HL-60 (cell line): ENCODE measurements at regions not wholly inside any gene's neighbourhood (a gene's known extent, or its start where the extent isn't known, plus 50 kb on each side); places are given as distances from the start of the nearest gene placed in this dataset.

Experiments used
- DNase-seq, 2 experiments: peaks; one replicate each; pipeline ENCODE4 v3.0.0-alpha.2; 2010 to 2020; ENCODE audit warnings: low read depth in 1 of 2, low spot score in 1 of 2
- H3K27ac ChIP-seq: fragments of 250-450 bp; sonication (Bioruptor Pico); replicated peaks from 2 replicates; pipeline ENCODE4 v1.5.1; 2020; ENCODE audit warnings: mild to moderate bottlenecking, moderate library complexity
- H3K27me3 ChIP-seq: fragments of 250-450 bp; sonication (Bioruptor Pico); 2 replicates; pipeline ENCODE4 v1.5.1; 2021; ENCODE audit warnings: mild to moderate bottlenecking, moderate library complexity; ENCODE audit not compliant: insufficient read depth, poor library complexity, severe bottlenecking
- H3K4me3 ChIP-seq: replicated peaks from 2 replicates; pipeline ENCODE4 v1.5.1; 2011; ENCODE audit warnings: mild to moderate bottlenecking, control low read depth, low read length; ENCODE audit not compliant: insufficient read depth
- GABPA ChIP-seq: IDR thresholded peaks from 2 replicates; pipeline ENCODE4 v1.6.1; 2012; ENCODE audit warnings: low read depth
- POLR2AphosphoS5 ChIP-seq: IDR thresholded peaks from 2 replicates; pipeline ENCODE4 v1.6.1; 2012; ENCODE audit warnings: low read depth
- SPI1 ChIP-seq: IDR thresholded peaks from 2 replicates; pipeline ENCODE4 v1.6.1; 2012; ENCODE audit warnings: low read depth, mild to moderate bottlenecking, borderline replicate concordance
- TF ChIP-seq, protein P1 (sequence below): IDR thresholded peaks from 2 replicates; pipeline ENCODE4 v1.6.1; 2012; ENCODE audit warnings: low read depth; ENCODE audit not compliant: insufficient replicate concordance
- TF ChIP-seq, protein P2 (sequence below): IDR thresholded peaks from one replicate; pipeline ENCODE4 v1.5.1; 2011; ENCODE audit warnings: low read length, control low read depth, inconsistent platforms; ENCODE audit not compliant: insufficient read depth

DNA sequence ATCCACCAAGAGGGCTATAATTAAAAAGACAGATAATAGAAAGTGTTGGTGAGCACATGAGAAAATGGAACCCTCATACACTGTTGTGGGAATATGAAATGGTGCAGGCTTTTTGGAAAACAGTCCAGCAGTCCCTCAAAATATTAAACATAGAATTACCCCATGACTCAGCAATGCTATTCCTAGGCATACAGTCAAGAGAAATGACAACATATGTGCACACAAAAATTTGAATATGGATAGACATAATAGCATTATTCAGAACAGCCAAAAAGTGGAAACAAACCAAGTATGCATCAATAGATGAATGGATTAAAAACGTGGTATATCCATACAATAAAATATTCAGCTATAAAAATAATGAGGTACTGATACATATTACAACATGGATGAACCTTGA lies 64.5 kb upstream of the GDF10 start:
- Histone ChIP-seq H3K27ac (no peak overlapping the region), H3K27me3 (no peaks in the 10 kb centered on the region), H3K4me3 (no peak overlapping the region)
- DNase-seq = no peak
- TF ChIP-seq GABPA = no peak
- TF ChIP-seq SPI1 = no peak
- TF ChIP-seq POLR2AphosphoS5 = no peak
- TF ChIP-seq, protein P1, sequence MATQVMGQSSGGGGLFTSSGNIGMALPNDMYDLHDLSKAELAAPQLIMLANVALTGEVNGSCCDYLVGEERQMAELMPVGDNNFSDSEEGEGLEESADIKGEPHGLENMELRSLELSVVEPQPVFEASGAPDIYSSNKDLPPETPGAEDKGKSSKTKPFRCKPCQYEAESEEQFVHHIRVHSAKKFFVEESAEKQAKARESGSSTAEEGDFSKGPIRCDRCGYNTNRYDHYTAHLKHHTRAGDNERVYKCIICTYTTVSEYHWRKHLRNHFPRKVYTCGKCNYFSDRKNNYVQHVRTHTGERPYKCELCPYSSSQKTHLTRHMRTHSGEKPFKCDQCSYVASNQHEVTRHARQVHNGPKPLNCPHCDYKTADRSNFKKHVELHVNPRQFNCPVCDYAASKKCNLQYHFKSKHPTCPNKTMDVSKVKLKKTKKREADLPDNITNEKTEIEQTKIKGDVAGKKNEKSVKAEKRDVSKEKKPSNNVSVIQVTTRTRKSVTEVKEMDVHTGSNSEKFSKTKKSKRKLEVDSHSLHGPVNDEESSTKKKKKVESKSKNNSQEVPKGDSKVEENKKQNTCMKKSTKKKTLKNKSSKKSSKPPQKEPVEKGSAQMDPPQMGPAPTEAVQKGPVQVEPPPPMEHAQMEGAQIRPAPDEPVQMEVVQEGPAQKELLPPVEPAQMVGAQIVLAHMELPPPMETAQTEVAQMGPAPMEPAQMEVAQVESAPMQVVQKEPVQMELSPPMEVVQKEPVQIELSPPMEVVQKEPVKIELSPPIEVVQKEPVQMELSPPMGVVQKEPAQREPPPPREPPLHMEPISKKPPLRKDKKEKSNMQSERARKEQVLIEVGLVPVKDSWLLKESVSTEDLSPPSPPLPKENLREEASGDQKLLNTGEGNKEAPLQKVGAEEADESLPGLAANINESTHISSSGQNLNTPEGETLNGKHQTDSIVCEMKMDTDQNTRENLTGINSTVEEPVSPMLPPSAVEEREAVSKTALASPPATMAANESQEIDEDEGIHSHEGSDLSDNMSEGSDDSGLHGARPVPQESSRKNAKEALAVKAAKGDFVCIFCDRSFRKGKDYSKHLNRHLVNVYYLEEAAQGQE = no peak
- TF ChIP-seq, protein P2, sequence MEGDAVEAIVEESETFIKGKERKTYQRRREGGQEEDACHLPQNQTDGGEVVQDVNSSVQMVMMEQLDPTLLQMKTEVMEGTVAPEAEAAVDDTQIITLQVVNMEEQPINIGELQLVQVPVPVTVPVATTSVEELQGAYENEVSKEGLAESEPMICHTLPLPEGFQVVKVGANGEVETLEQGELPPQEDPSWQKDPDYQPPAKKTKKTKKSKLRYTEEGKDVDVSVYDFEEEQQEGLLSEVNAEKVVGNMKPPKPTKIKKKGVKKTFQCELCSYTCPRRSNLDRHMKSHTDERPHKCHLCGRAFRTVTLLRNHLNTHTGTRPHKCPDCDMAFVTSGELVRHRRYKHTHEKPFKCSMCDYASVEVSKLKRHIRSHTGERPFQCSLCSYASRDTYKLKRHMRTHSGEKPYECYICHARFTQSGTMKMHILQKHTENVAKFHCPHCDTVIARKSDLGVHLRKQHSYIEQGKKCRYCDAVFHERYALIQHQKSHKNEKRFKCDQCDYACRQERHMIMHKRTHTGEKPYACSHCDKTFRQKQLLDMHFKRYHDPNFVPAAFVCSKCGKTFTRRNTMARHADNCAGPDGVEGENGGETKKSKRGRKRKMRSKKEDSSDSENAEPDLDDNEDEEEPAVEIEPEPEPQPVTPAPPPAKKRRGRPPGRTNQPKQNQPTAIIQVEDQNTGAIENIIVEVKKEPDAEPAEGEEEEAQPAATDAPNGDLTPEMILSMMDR = no peak

DNA sequence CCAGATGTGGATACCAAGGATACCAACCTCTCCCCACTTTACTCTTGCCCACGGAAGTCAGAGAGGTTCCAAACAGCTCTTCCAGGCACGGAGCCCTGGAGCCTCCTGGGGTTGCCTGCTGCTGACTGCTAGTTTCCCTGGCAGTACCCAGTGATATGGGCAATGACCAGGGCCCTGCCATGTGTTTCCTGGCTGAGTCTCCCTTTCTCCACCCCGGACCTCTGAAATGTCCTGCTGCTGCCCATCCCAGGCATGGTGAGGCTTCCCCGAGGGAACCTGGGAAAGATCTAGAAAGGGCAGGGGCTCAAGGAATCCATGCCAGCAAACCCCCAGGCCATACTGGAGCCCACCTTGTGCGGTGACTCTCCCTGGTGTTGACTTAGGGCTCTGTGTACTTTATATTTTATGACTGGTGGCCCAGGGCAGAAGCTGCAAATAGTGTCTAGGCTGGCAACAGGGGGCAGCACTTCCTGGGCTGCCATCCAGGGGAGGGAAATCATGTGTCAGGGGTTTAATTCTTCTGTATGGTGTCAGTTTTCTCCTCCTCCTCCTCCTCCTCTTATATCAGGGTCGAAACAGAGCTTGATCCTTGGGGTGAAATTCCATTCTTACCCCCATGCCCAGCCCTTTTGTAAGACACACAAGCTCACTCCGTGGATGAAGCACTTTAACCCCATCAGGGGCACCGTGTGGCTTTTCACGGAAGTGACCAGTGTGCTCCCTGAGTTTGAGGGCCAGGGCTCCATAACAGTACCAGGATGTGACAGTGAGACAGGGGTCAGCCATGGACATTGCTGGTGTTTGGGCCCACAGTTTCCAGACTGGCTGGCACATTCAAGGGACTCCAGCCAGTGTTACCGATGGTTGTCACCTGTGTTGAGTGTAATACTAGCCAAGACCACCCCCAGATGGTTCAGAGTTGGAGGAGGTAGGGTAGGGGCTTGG lies 62.4 kb upstream of the GDF10 start:
- no peak overlapping the region for H3K4me3 ChIP-seq
- no peak overlapping the region for H3K27ac ChIP-seq
- TF ChIP-seq, protein P1 = no peak
- TF ChIP-seq, protein P2 = no peak
- TF ChIP-seq POLR2AphosphoS5 (no peak), GABPA (no peak), SPI1 (no peak)
- H3K27me3 ChIP-seq = no peaks in the 10 kb centered on the region
- DNase-seq = no peak

DNA sequence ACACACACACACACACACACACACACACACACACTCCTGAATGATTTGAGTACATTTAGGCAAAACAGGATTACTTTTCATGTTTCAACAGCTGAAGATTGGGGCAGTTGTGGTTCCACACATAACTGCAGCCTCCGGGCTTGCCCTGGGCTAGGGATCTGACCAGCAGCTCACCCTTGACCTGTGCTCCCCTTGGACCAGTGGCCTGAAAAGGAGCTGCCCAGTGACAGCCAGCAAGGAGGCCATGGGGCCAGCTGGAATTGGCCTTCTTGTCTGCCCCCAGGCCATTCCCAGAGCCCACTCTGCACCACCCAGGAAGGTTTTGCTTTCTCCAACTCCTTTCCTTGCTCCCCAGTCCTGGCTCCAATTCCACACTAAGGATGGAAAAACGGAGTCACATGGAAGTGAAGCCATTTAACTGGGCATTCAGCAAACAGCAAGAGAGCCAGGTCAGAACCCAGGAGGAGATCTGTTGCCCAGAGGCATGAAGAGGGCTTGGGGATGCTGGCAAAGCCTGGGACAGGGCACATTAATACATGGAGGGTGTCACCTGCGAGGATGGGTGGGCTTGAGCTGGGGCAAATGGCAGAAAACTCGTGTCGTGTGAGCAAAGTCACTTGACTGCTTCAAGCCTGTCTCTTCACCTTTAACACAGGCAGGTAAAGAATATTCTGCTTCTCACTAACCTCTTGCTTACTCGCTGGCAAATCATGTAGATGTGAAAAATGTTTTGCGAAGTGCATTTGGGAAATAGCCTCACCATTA lies 61.5 kb upstream of the GDF10 start:
- TF ChIP-seq GABPA = no peak
- TF ChIP-seq, protein P1 = no peak
- no peak for TF ChIP-seq POLR2AphosphoS5
- TF ChIP-seq, protein P2 = no peak
- TF ChIP-seq SPI1 = no peak
- no peak for DNase-seq
- Histone ChIP-seq H3K4me3 (no peak overlapping the region), H3K27me3 (no peaks in the 10 kb centered on the region), H3K27ac (no peak overlapping the region)
